ENCODE measurements at regions not wholly inside any gene's neighbourhood (a gene's known extent, or its start where the extent isn't known, plus 50 kb on each side); places are given as distances from the start of the nearest gene placed in this dataset.

DNA sequence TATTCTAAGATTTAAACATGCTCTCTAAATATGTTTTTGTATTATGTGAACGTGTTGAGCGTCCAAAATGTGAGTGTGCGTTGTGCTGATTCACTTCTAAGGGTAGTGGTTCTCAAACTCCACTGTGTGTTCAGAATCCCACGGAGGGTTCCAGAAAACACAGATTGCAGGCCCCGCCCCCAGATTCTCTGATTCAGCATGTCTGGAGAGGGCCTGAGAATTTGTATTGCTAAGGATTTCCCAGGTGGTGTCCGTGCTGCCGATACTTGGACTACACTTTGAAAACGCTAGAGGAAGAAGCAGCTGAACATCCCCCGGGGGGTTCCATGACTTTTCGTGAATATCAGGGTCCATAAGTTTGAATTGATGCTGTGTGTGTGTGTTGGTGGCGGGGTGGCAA, 1043.2 kb upstream of the WWC1 start:
- no peaks in the 10 kb centered on the region for H3K9me3 ChIP-seq
- no peak overlapping the region for H3K4me3 ChIP-seq
- 86 to 92% (median 87%) methylated on average over 11 of the region's 11 CpGs for WGBS, 5 donors
- H3K27me3 ChIP-seq (replicated peaks in 1 of 7): no peaks in the 10 kb centered on the region
- H3K27ac ChIP-seq: no peak overlapping the region
- no peak for DNase-seq
- intact Hi-C loops (cut with DNase I; ENCODE audit: low total_unique reads): no loop called here
- no peaks in the 10 kb centered on the region for H3K4me1 ChIP-seq
- H3K36me3 ChIP-seq: no peaks in the 10 kb centered on the region
- TF ChIP-seq POLR2AphosphoS5 (IDR thresholded peaks at IDR 0.05) (no peak), POLR2A (IDR thresholded peaks at IDR 0.05) (no peak)
- TF ChIP-seq, protein P1, sequence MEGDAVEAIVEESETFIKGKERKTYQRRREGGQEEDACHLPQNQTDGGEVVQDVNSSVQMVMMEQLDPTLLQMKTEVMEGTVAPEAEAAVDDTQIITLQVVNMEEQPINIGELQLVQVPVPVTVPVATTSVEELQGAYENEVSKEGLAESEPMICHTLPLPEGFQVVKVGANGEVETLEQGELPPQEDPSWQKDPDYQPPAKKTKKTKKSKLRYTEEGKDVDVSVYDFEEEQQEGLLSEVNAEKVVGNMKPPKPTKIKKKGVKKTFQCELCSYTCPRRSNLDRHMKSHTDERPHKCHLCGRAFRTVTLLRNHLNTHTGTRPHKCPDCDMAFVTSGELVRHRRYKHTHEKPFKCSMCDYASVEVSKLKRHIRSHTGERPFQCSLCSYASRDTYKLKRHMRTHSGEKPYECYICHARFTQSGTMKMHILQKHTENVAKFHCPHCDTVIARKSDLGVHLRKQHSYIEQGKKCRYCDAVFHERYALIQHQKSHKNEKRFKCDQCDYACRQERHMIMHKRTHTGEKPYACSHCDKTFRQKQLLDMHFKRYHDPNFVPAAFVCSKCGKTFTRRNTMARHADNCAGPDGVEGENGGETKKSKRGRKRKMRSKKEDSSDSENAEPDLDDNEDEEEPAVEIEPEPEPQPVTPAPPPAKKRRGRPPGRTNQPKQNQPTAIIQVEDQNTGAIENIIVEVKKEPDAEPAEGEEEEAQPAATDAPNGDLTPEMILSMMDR (IDR thresholded peaks at IDR 0.05 in 8 of 11, conservative IDR thresholded peaks at IDR 0.05 in 3 of 11): no peak

DNA sequence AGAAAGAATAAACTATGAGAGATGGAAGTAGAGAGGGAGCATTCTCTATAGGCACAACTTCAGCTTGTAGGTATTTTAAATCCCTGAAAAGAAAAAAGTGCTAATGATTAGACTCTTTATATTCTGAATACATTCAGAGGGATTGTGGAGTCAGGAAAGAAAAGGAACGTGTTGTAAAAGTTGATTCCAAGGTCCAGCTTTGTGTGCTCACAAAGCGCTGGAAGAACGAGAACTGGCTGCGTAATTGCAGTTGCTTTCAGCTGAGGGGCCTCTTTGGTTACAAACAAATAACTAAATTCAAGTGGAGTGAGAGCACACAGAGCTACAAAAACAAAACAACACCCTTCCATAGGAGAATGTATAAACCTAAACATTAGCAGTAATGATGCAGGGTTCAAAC, 1040.4 kb upstream of the WWC1 start:
- 82 to 96% (median 86%) methylated on average over 4 of the region's 4 CpGs for WGBS, 5 donors
- no peaks in the 10 kb centered on the region for H3K4me1 ChIP-seq
- H3K36me3 ChIP-seq: no peaks in the 10 kb centered on the region
- no peak overlapping the region for H3K27ac ChIP-seq
- H3K4me3 ChIP-seq: no peak overlapping the region
- TF ChIP-seq, protein P1 (IDR thresholded peaks at IDR 0.05 in 8 of 11, conservative IDR thresholded peaks at IDR 0.05 in 3 of 11): no peak
- TF ChIP-seq POLR2AphosphoS5 (IDR thresholded peaks at IDR 0.05): no peak
- no peak for TF ChIP-seq POLR2A (IDR thresholded peaks at IDR 0.05)
- no peak for DNase-seq
- H3K27me3 ChIP-seq (replicated peaks in 1 of 7): no peaks in the 10 kb centered on the region
- intact Hi-C loops (cut with DNase I; ENCODE audit: low total_unique reads): no loop called here
- H3K9me3 ChIP-seq: no peaks in the 10 kb centered on the region

DNA sequence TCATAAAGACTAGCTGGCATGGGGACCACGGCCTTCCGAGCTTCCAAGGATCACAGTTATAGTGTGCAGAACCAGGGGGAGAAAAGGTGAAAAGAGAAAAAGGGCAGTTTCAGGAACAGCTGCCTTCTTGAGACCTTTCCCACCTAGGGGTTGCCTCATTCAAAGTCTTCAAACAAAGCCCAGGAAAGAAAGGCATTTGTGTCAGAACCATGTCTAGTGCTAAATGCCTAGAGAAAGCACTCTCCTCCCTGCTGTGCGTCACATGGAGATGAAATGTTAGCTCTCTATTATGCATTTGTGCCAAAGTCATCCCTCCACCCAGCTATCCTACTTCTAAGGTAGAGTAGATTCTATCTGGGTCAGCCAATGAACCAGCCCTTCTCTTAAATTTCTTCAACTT, 1037.3 kb upstream of the WWC1 start:
- Histone ChIP-seq H3K9me3 (no peaks in the 10 kb centered on the region), H3K4me1 (no peaks in the 10 kb centered on the region), H3K27ac (no peak overlapping the region), H3K4me3 (no peak overlapping the region), H3K27me3 (replicated peaks in 1 of 7) (no peaks in the 10 kb centered on the region), H3K36me3 (no peaks in the 10 kb centered on the region)
- intact Hi-C loops (cut with DNase I; ENCODE audit: low total_unique reads): no loop called here
- DNase-seq: no peak
- TF ChIP-seq POLR2A (IDR thresholded peaks at IDR 0.05) (no peak), POLR2AphosphoS5 (IDR thresholded peaks at IDR 0.05) (no peak)
- TF ChIP-seq, protein P1 (IDR thresholded peaks at IDR 0.05 in 8 of 11, conservative IDR thresholded peaks at IDR 0.05 in 3 of 11): no peak
- WGBS, 5 donors: 77 to 90% (median 86%) methylated on average over 3 of the region's 3 CpGs

DNA sequence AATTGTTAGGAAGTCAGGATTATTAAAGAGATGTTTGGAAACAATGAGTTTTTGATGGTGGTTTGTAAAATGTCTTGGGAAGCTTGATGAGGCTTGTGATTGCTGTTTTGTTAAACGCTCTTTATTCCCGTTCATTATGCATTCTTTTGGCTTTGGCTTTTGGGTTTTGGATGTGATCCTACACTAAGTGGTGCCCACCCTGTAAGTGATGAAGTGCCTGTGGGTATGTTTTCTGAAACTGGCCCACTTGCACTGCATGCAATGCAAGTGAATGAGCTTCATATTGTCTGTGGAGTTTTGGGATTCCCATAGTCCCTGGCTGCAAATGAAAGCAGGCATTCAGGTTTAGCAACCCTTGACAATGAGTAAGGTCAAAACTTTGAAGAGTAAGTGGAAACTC, 1035.5 kb upstream of the WWC1 start:
- no peak for DNase-seq
- 86 to 94% (median 86%) methylated on average over 2 of the region's 2 CpGs for WGBS, 5 donors
- TF ChIP-seq, protein P1 (IDR thresholded peaks at IDR 0.05 in 8 of 11, conservative IDR thresholded peaks at IDR 0.05 in 3 of 11): no peak
- no peak for TF ChIP-seq POLR2AphosphoS5 (IDR thresholded peaks at IDR 0.05)
- no peaks in the 10 kb centered on the region for H3K4me1 ChIP-seq
- intact Hi-C loops (cut with DNase I; ENCODE audit: low total_unique reads): no loop called here
- H3K36me3 ChIP-seq: no peaks in the 10 kb centered on the region
- H3K27me3 ChIP-seq (replicated peaks in 1 of 7): no peaks in the 10 kb centered on the region
- no peak overlapping the region for H3K4me3 ChIP-seq
- H3K27ac ChIP-seq: no peak overlapping the region
- no peaks in the 10 kb centered on the region for H3K9me3 ChIP-seq
